ENCODE measurements at regions not wholly inside any gene's neighbourhood (a gene's known extent, or its start where the extent isn't known, plus 50 kb on each side); places are given as distances from the start of the nearest gene placed in this dataset.
"Not testable (repeated sequence)": the region's sequence is repeated elsewhere in the genome, so short reads cannot be mapped to it uniquely, and the experiment has no call there.

- Histone ChIP-seq H2AFZ (ENCODE audit: low read depth) (no peak overlapping the region), H3K4me1 (ENCODE audit: low read depth, poor library complexity, severe bottlenecking) (no peaks in the 10 kb centered on the region), H3K27me3 (ENCODE audit: insufficient read depth, low read depth) (no peaks in the 10 kb centered on the region), H3K9ac (no peak overlapping the region), H3K36me3 (ENCODE audit: insufficient read depth) (no peaks in the 10 kb centered on the region), H3K4me3 (IDR thresholded peaks at IDR 0.05; ENCODE audit: insufficient read depth, low read depth, low read length) (no peak overlapping the region), H4K20me1 (ENCODE audit: insufficient read depth) (no peaks in the 10 kb centered on the region), H3K27ac (no peak overlapping the region), H3K79me2 (ENCODE audit: insufficient read depth, low read depth) (no peaks in the 10 kb centered on the region), H3K4me2 (no peak overlapping the region)
- TF ChIP-seq, protein P1, sequence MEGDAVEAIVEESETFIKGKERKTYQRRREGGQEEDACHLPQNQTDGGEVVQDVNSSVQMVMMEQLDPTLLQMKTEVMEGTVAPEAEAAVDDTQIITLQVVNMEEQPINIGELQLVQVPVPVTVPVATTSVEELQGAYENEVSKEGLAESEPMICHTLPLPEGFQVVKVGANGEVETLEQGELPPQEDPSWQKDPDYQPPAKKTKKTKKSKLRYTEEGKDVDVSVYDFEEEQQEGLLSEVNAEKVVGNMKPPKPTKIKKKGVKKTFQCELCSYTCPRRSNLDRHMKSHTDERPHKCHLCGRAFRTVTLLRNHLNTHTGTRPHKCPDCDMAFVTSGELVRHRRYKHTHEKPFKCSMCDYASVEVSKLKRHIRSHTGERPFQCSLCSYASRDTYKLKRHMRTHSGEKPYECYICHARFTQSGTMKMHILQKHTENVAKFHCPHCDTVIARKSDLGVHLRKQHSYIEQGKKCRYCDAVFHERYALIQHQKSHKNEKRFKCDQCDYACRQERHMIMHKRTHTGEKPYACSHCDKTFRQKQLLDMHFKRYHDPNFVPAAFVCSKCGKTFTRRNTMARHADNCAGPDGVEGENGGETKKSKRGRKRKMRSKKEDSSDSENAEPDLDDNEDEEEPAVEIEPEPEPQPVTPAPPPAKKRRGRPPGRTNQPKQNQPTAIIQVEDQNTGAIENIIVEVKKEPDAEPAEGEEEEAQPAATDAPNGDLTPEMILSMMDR (conservative IDR thresholded peaks at IDR 0.05; ENCODE audit: low read depth, low read length) = no peak
Observed at GRCh38 chr9:40911647-40912046, 216.8 kb downstream of the FOXD4L6 start.

GRCh38 chr9:40910995-40911394, 217.5 kb downstream of the FOXD4L6 start:
- H3K9ac ChIP-seq; H4K20me1 ChIP-seq (ENCODE audit: insufficient read depth); H3K36me3 ChIP-seq (ENCODE audit: insufficient read depth); H3K79me2 ChIP-seq (ENCODE audit: insufficient read depth, low read depth); H3K27me3 ChIP-seq (ENCODE audit: insufficient read depth, low read depth); H3K27ac ChIP-seq; H3K4me2 ChIP-seq; H3K4me1 ChIP-seq (ENCODE audit: low read depth, poor library complexity, severe bottlenecking); H2AFZ ChIP-seq (ENCODE audit: low read depth); H3K4me3 ChIP-seq (IDR thresholded peaks at IDR 0.05; ENCODE audit: insufficient read depth, low read depth, low read length): not testable (repeated sequence)

DNA sequence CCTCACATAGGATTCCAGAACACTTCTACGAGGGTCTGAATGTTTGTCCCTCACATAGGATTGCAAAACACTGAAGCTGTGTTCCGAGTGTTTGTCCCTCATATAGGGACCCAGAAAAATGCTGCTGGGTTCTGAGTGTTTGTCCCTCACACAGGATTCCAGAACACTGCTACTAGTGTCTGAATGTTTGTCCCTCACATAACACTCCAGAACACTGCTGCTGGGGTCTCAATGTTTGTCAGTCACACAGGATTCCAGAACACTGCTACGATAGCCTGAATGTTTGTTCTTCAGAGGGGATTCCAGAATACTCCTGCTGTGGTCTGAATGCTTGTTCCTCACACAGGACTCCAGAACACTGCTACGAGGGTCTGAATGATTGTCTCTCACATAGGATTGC, 218.7 kb downstream of the FOXD4L6 start:
- Histone ChIP-seq H4K20me1 (ENCODE audit: insufficient read depth) (no peaks in the 10 kb centered on the region), H3K27ac (no peak overlapping the region), H3K4me1 (ENCODE audit: low read depth, poor library complexity, severe bottlenecking) (no peaks in the 10 kb centered on the region), H3K9ac (no peak overlapping the region), H3K27me3 (ENCODE audit: insufficient read depth, low read depth) (no peaks in the 10 kb centered on the region), H3K36me3 (ENCODE audit: insufficient read depth) (no peaks in the 10 kb centered on the region), H3K79me2 (ENCODE audit: insufficient read depth, low read depth) (no peaks in the 10 kb centered on the region), H3K4me2 (no peak overlapping the region), H2AFZ (ENCODE audit: low read depth) (no peak overlapping the region), H3K4me3 (IDR thresholded peaks at IDR 0.05; ENCODE audit: insufficient read depth, low read depth, low read length) (no peak overlapping the region)
- TF ChIP-seq, protein P1 (conservative IDR thresholded peaks at IDR 0.05; ENCODE audit: low read depth, low read length) = no peak

DNA sequence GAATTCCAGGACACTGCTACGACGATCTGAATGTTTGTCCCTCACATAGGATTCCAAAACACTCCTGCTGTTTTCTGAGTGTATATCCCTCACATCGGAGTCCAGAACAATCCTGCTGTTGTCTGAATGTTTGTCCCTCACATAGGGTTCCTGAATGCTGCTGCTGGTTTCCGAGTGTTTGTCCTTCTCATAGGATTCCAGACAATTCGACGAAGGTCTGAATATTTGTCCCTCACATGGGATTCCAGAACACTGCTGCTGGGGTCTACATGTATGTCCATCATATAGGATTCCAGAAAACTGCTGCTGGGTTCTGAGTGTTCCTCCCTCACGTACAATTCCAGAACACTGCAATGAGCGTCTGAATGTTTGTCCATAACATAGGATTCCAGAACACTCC, 219.4 kb downstream of the FOXD4L6 start:
- not testable (repeated sequence) for H3K4me1 ChIP-seq (ENCODE audit: low read depth, poor library complexity, severe bottlenecking); H3K4me2 ChIP-seq; H3K79me2 ChIP-seq (ENCODE audit: insufficient read depth, low read depth); H3K27me3 ChIP-seq (ENCODE audit: insufficient read depth, low read depth); H2AFZ ChIP-seq (ENCODE audit: low read depth); H3K36me3 ChIP-seq (ENCODE audit: insufficient read depth); H3K4me3 ChIP-seq (IDR thresholded peaks at IDR 0.05; ENCODE audit: insufficient read depth, low read depth, low read length); H4K20me1 ChIP-seq (ENCODE audit: insufficient read depth); H3K27ac ChIP-seq; H3K9ac ChIP-seq

DNA sequence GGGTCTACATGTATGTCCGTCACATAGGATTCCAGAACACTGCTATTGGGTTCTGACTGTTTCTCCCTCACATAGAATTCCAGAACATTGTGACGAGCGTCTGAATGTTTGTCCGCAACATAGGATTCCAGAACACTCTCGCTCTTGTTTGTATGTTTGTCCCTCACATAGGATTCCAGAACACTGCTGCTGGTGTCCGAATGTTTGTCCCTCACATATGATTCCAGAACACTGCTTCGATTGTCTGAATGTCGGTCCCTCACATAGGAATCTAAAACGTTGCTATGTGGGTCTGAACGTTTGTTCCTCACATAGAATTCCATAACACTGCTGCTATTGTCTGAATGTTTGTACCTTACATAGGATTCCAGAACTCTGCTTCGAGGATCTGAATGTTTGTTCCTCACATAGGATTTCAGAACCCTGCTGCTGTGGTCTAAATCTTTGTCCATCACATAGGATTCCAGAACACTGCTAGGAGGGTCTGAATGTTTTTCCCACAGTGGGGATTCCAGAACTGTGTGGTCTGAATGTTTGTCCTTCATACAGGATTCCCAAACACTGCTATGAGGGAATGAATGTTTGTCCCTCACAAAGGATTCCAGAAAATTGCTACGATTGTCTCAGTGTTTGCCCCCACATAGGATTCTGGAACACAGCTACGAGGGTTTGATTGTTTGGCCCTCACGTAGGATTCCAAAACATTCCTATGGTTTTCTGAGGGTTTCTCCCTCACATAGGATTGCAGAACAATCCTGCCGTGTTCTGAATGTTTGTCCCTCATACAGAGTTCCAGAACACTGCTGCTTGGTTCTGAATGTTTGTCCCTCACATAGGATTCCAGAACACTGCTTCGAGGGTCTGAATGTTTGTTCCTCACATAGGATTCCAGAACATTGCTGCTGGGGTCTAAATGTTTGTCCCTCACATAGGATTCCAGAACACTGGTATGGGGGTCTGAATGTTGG, 220.5 kb downstream of the FOXD4L6 start:
- H3K4me1 ChIP-seq (ENCODE audit: low read depth, poor library complexity, severe bottlenecking) = no peaks in the 10 kb centered on the region
- no peak overlapping the region for H2AFZ ChIP-seq (ENCODE audit: low read depth)
- no peak overlapping the region for H3K4me2 ChIP-seq
- H3K36me3 ChIP-seq (ENCODE audit: insufficient read depth) = no peaks in the 10 kb centered on the region
- no peak overlapping the region for H3K27ac ChIP-seq
- TF ChIP-seq, protein P1 (conservative IDR thresholded peaks at IDR 0.05; ENCODE audit: low read depth, low read length) = no peak
- no peaks in the 10 kb centered on the region for H3K79me2 ChIP-seq (ENCODE audit: insufficient read depth, low read depth)
- H3K4me3 ChIP-seq (IDR thresholded peaks at IDR 0.05; ENCODE audit: insufficient read depth, low read depth, low read length) = no peak overlapping the region
- no peaks in the 10 kb centered on the region for H3K27me3 ChIP-seq (ENCODE audit: insufficient read depth, low read depth)
- H4K20me1 ChIP-seq (ENCODE audit: insufficient read depth) = no peaks in the 10 kb centered on the region
- H3K9ac ChIP-seq = no peak overlapping the region

- H3K27me3 ChIP-seq (ENCODE audit: insufficient read depth, low read depth) = not testable (repeated sequence)
Observed at GRCh38 chr9:40906879-40907278, 221.6 kb downstream of the FOXD4L6 start.

GRCh38 chr9:40892315-40892714, 236.2 kb downstream of the FOXD4L6 start:
- H3K79me2 ChIP-seq (ENCODE audit: insufficient read depth, low read depth); H2AFZ ChIP-seq (ENCODE audit: low read depth); H3K27ac ChIP-seq; H3K4me1 ChIP-seq (ENCODE audit: low read depth, poor library complexity, severe bottlenecking); H3K36me3 ChIP-seq (ENCODE audit: insufficient read depth); H4K20me1 ChIP-seq (ENCODE audit: insufficient read depth); H3K27me3 ChIP-seq (ENCODE audit: insufficient read depth, low read depth); H3K9ac ChIP-seq; H3K4me3 ChIP-seq (IDR thresholded peaks at IDR 0.05; ENCODE audit: insufficient read depth, low read depth, low read length); H3K4me2 ChIP-seq: not testable (repeated sequence)

More at GRCh38 chr9:40906879-40907278, 221.6 kb downstream of the FOXD4L6 start:
- H3K4me3 ChIP-seq (IDR thresholded peaks at IDR 0.05; ENCODE audit: insufficient read depth, low read depth, low read length); H3K27ac ChIP-seq; H4K20me1 ChIP-seq (ENCODE audit: insufficient read depth); H3K4me2 ChIP-seq; H3K79me2 ChIP-seq (ENCODE audit: insufficient read depth, low read depth); H3K4me1 ChIP-seq (ENCODE audit: low read depth, poor library complexity, severe bottlenecking); H2AFZ ChIP-seq (ENCODE audit: low read depth); H3K36me3 ChIP-seq (ENCODE audit: insufficient read depth); H3K9ac ChIP-seq: not testable (repeated sequence)

DNA sequence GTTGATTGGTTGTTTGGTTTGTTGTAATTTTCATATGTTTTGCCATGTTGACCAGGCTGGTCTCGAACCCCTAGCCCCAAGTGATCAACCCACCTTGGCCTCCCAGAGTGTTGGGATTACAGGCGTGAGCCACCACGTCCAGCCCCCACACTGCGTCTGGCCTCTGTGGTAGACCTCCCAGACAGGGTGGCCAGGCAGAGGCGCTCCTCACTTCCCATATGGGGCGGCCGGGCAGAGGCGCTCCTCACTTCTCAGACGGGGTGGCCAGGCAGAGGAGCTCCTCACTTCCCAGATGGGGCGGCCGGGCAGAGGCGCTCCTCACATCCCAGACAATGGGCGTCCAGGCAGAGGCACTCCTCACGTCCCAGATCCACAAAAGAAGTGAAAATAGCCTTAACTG, 242.6 kb downstream of the FOXD4L6 start:
- H3K4me3 ChIP-seq (IDR thresholded peaks at IDR 0.05; ENCODE audit: insufficient read depth, low read depth, low read length); H3K4me2 ChIP-seq; H3K27ac ChIP-seq: not testable (repeated sequence)

More for the DNA sequence above, 242.6 kb downstream of the FOXD4L6 start:
- not testable (repeated sequence) for H3K27me3 ChIP-seq (ENCODE audit: insufficient read depth, low read depth); H3K9ac ChIP-seq; H2AFZ ChIP-seq (ENCODE audit: low read depth); H3K4me1 ChIP-seq (ENCODE audit: low read depth, poor library complexity, severe bottlenecking); H3K36me3 ChIP-seq (ENCODE audit: insufficient read depth); H4K20me1 ChIP-seq (ENCODE audit: insufficient read depth); H3K79me2 ChIP-seq (ENCODE audit: insufficient read depth, low read depth)

Data from KMS-11 (cell line).